ENCODE measurements at regions not wholly inside any gene's neighbourhood (a gene's known extent, or its start where the extent isn't known, plus 50 kb on each side); places are given as distances from the start of the nearest gene placed in this dataset.

- Mint-ChIP-seq H3K27ac (no peak overlapping the region), H3K4me1 (no peaks in the 10 kb centered on the region), H3K4me3 (no peak overlapping the region), H3K9me3 (peaks cover 0 to 7% of the 10 kb centered on the region in 2 donors), H3K36me3 (peaks cover under 1% of the 10 kb centered on the region), H3K27me3 (ENCODE audit: low read depth in 2 of 2) (no peaks in the 10 kb centered on the region)
- intact Hi-C loops (cut with micrococcal nuclease), result no loop called here
- Histone ChIP-seq H3K27ac (ENCODE audit: low read length) (no peak overlapping the region), H3K4me3 (ENCODE audit: low read length) (no peak overlapping the region), H3K36me3 (ENCODE audit: control insufficient read depth, insufficient read depth, low read length) (no peaks in the 10 kb centered on the region), H3K9me3 (ENCODE audit: control insufficient read depth, insufficient read depth, low read length) (peaks cover 4% of the 10 kb centered on the region), H3K4me1 (ENCODE audit: control insufficient read depth, insufficient read depth, low read length) (no peaks in the 10 kb centered on the region), H3K27me3 (ENCODE audit: control insufficient read depth, insufficient read depth, low read length) (no peaks in the 10 kb centered on the region)
- TF ChIP-seq CTCF (IDR thresholded peaks at IDR 0.05), result no peak
- WGBS (ENCODE audit: insufficient coverage), result 55% methylated on average over 2 of the region's 3 CpGs
- no peak for ATAC-seq
- DNase-seq, result no peak
Observed at GRCh38 chr10:36455526-36456133, 669.8 kb upstream of the ANKRD30A start.

DNA sequence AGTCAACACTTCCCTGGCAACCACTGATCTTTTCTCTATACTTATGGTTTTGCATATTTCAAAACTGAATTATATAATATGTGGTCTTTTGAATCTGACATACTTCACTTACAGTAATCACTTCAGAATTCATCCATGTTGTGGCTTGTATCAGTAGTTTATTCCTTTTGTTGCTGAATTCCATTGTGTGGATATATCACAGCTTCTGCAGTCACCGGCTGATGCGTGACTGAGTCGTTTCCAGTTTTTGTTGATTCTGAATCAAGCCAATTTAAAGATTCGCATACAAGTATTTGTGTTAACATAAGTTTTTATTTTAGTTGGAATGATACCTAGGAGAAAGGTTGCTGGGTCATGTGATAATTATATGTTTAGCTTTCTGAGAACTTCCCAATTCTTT, 672.5 kb upstream of the ANKRD30A start:
- WGBS (ENCODE audit: insufficient coverage), result 100% methylated on average over 3 of the region's 4 CpGs
- H3K36me3 Mint-ChIP-seq, result no peaks in the 10 kb centered on the region
- H3K27me3 ChIP-seq (ENCODE audit: control insufficient read depth, insufficient read depth, low read length), result no peaks in the 10 kb centered on the region
- no peaks in the 10 kb centered on the region for H3K4me1 Mint-ChIP-seq
- H3K36me3 ChIP-seq (ENCODE audit: control insufficient read depth, insufficient read depth, low read length), result no peaks in the 10 kb centered on the region
- H3K4me1 ChIP-seq (ENCODE audit: control insufficient read depth, insufficient read depth, low read length), result no peaks in the 10 kb centered on the region
- H3K27ac ChIP-seq (ENCODE audit: low read length), result no peak overlapping the region
- no peaks in the 10 kb centered on the region for H3K9me3 ChIP-seq (ENCODE audit: control insufficient read depth, insufficient read depth, low read length)
- H3K4me3 ChIP-seq (ENCODE audit: low read length), result no peak overlapping the region
- no peak overlapping the region for H3K27ac Mint-ChIP-seq
- intact Hi-C loops (cut with micrococcal nuclease), result no loop called here
- no peaks in the 10 kb centered on the region for H3K9me3 Mint-ChIP-seq
- DNase-seq (no peak), ATAC-seq (no peak)
- no peaks in the 10 kb centered on the region for H3K27me3 Mint-ChIP-seq (ENCODE audit: low read depth in 2 of 2)
- no peak overlapping the region for H3K4me3 Mint-ChIP-seq
- TF ChIP-seq CTCF (IDR thresholded peaks at IDR 0.05), result no peak

DNA sequence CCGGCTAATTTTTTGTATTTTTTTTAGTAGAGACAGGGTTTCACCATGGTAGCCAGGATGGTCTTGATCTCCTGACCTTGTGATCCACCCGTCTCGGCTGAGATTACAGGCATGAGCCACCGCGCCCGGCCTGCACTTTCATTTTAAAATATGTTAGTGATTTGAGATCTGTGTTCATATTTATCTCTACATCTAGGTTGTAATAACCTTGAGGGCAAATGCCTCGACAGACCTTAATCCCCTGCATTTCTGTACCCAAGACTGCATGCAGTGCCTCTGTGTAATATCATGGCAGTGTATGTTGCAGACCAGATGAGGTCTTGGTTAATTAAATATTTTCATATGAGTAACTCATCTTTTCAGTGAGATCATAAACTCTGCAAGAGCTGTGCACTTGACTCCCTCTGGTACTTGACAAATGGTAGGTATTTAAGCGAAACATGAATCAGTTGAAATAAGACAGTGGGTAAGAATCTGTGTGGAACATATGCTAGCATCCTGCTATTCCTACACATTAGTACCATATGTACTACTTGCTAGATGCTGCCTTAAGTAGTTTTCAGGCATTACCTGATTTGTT, 673.9 kb upstream of the ANKRD30A start:
- Mint-ChIP-seq H3K36me3 (no peaks in the 10 kb centered on the region), H3K4me3 (no peak overlapping the region), H3K27ac (no peak overlapping the region), H3K4me1 (no peaks in the 10 kb centered on the region), H3K9me3 (peaks cover 0 to under 1% of the 10 kb centered on the region in 2 donors), H3K27me3 (ENCODE audit: low read depth in 2 of 2) (no peaks in the 10 kb centered on the region)
- intact Hi-C loops (cut with micrococcal nuclease), result no loop called here
- no peak for TF ChIP-seq CTCF (IDR thresholded peaks at IDR 0.05)
- DNase-seq (no peak), ATAC-seq (no peak)
- 98% methylated on average over 7 of the region's 8 CpGs for WGBS (ENCODE audit: insufficient coverage)
- no peak overlapping the region for H3K27ac ChIP-seq (ENCODE audit: low read length)
- no peaks in the 10 kb centered on the region for H3K36me3 ChIP-seq (ENCODE audit: control insufficient read depth, insufficient read depth, low read length)
- H3K9me3 ChIP-seq (ENCODE audit: control insufficient read depth, insufficient read depth, low read length), result no peaks in the 10 kb centered on the region
- no peaks in the 10 kb centered on the region for H3K4me1 ChIP-seq (ENCODE audit: control insufficient read depth, insufficient read depth, low read length)
- no peak overlapping the region for H3K4me3 ChIP-seq (ENCODE audit: low read length)
- H3K27me3 ChIP-seq (ENCODE audit: control insufficient read depth, insufficient read depth, low read length), result no peaks in the 10 kb centered on the region

DNA sequence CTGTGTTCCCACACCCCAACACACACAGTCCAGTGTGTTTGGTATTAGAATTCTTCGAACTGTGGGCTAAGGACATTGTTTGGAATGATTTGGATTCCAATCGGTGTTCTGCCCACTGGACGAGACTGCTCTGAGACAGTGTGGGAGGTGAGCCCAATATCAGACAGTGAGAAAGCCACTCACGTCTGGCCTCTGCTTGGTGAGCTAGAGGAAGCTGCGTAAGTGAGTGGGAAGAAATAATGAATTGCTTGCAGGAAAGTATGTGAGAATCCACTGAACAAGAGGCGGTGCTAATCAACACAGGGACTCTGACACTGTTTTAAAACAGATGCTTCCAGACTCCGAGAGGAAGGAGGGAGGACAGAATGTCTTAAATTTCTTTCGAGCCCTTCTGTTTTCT, 675.0 kb upstream of the ANKRD30A start:
- Histone ChIP-seq H3K27me3 (ENCODE audit: control insufficient read depth, insufficient read depth, low read length) (no peaks in the 10 kb centered on the region), H3K27ac (ENCODE audit: low read length) (no peak overlapping the region), H3K4me1 (ENCODE audit: control insufficient read depth, insufficient read depth, low read length) (no peaks in the 10 kb centered on the region), H3K36me3 (ENCODE audit: control insufficient read depth, insufficient read depth, low read length) (no peaks in the 10 kb centered on the region), H3K4me3 (ENCODE audit: low read length) (no peak overlapping the region), H3K9me3 (ENCODE audit: control insufficient read depth, insufficient read depth, low read length) (no peaks in the 10 kb centered on the region)
- 90% methylated on average over 6 of the region's 8 CpGs for WGBS (ENCODE audit: insufficient coverage)
- DNase-seq (no peak), ATAC-seq (no peak)
- Mint-ChIP-seq H3K9me3 (peaks cover 0 to 2% of the 10 kb centered on the region in 2 donors), H3K27ac (no peak overlapping the region), H3K4me1 (no peaks in the 10 kb centered on the region), H3K27me3 (ENCODE audit: low read depth in 2 of 2) (no peaks in the 10 kb centered on the region), H3K4me3 (no peak overlapping the region), H3K36me3 (no peaks in the 10 kb centered on the region)
- TF ChIP-seq CTCF (IDR thresholded peaks at IDR 0.05), result no peak
- intact Hi-C loops (cut with micrococcal nuclease), result no loop called here

Measured in natural killer cell (primary cell).